Neuronal stem cell (in vitro differentiated cells): ENCODE measurements at regions not wholly inside any gene's neighbourhood (a gene's known extent, or its start where the extent isn't known, plus 50 kb on each side); places are given as distances from the start of the nearest gene placed in this dataset.

Experiments
- DNase-seq: peaks from one replicate; pipeline ENCODE4 v3.0.0-alpha.2; 2013; ENCODE audit warnings: low spot score
- H2AFZ ChIP-seq: one replicate; pipeline ENCODE4 v1.6.1; 2013; ENCODE audit warnings: mild to moderate bottlenecking, low read length, inconsistent platforms
- H2AK5ac ChIP-seq: 2 replicates; pipeline ENCODE4 v1.6.1; 2013; ENCODE audit warnings: low read depth, mild to moderate bottlenecking, inconsistent platforms, low read length, moderate library complexity, mixed read lengths
- H2BK120ac ChIP-seq: 2 replicates; pipeline ENCODE4 v1.6.1; 2013; ENCODE audit warnings: low read depth, mild to moderate bottlenecking, inconsistent platforms, low read length, moderate library complexity, mixed read lengths
- H2BK12ac ChIP-seq: one replicate; pipeline ENCODE4 v1.6.1; 2013; ENCODE audit warnings: low read length, inconsistent platforms
- H2BK15ac ChIP-seq: 2 replicates; pipeline ENCODE4 v1.6.1; 2013; ENCODE audit warnings: mild to moderate bottlenecking, low read length, inconsistent platforms, mixed read lengths
- H2BK5ac ChIP-seq: one replicate; pipeline ENCODE4 v1.6.1; 2013; ENCODE audit warnings: inconsistent platforms, mild to moderate bottlenecking, low read length, moderate library complexity
- H3K14ac ChIP-seq: one replicate; pipeline ENCODE4 v1.6.1; 2013; ENCODE audit warnings: low read length, inconsistent platforms
- H3K18ac ChIP-seq: 2 replicates; pipeline ENCODE4 v1.6.1; 2013; ENCODE audit warnings: low read length, inconsistent platforms
- H3K23ac ChIP-seq: 2 replicates; pipeline ENCODE4 v1.6.1; 2013; ENCODE audit warnings: low read depth, mild to moderate bottlenecking, mixed read lengths, low read length, inconsistent platforms; ENCODE audit not compliant: poor library complexity
- H3K27ac ChIP-seq: replicated peaks from 3 replicates; pipeline ENCODE4 v1.5.1; 2013; ENCODE audit warnings: low read length, inconsistent platforms
- H3K27me3 ChIP-seq, 3 experiments: 2 replicates each; pipeline ENCODE4 v1.6.1; 2013; ENCODE audit warnings: low read length in 3 of 3, mild to moderate bottlenecking in 2 of 3, inconsistent platforms in 1 of 3, low read depth in 1 of 3, mixed read lengths in 1 of 3, moderate library complexity in 1 of 3; ENCODE audit not compliant: control insufficient read depth in 3 of 3, insufficient read depth in 3 of 3
- H3K36me3 ChIP-seq, 2 donors: replicated peaks in 1 of 2; 2 replicates each; pipeline ENCODE4 v1.6.1; 2013; ENCODE audit warnings: low read length in 2 of 2; ENCODE audit not compliant: control insufficient read depth in 2 of 2, insufficient read depth in 2 of 2
- H3K4ac ChIP-seq: 2 replicates; pipeline ENCODE4 v1.6.1; 2013; ENCODE audit warnings: inconsistent platforms, mild to moderate bottlenecking, low read length, moderate library complexity
- H3K4me1 ChIP-seq, 2 donors: 1 replicate in 1 of 2; 2 replicates in 1 of 2; pipeline ENCODE4 v1.6.1; 2013; ENCODE audit warnings: low read length in 2 of 2, low read depth in 1 of 2; ENCODE audit not compliant: control insufficient read depth in 2 of 2, insufficient read depth in 1 of 2
- H3K4me2 ChIP-seq: one replicate; pipeline ENCODE4 v1.6.1; 2013; ENCODE audit warnings: mild to moderate bottlenecking, low read length, inconsistent platforms; ENCODE audit not compliant: insufficient read depth, poor library complexity, severe bottlenecking
- H3K4me3 ChIP-seq, 2 donors: 2 replicates each; pipeline ENCODE4 v1.5.1; 2013; ENCODE audit warnings: low read length in 2 of 2, mild to moderate bottlenecking in 2 of 2, inconsistent platforms in 1 of 2, moderate library complexity in 1 of 2
- H3K79me1 ChIP-seq: one replicate; pipeline ENCODE4 v1.6.1; 2013; ENCODE audit warnings: low read depth, mild to moderate bottlenecking, inconsistent platforms, low read length, moderate library complexity
- H3K9ac ChIP-seq: one replicate; pipeline ENCODE4 v1.6.1; 2013; ENCODE audit warnings: mild to moderate bottlenecking, low read depth, low read length, inconsistent platforms; ENCODE audit not compliant: poor library complexity
- H3K9me3 ChIP-seq, 2 donors: replicated peaks in 1 of 2; 2 replicates each; pipeline versions ENCODE3 to v1.6.1; 2013; ENCODE audit warnings: low read length in 2 of 2, mild to moderate bottlenecking in 2 of 2, inconsistent platforms in 1 of 2, low read depth in 1 of 2, mixed read lengths in 1 of 2, moderate library complexity in 1 of 2; ENCODE audit not compliant: control insufficient read depth in 2 of 2, insufficient read depth in 1 of 2
- H4K8ac ChIP-seq: one replicate; pipeline ENCODE4 v1.6.1; 2013; ENCODE audit warnings: low read depth, mild to moderate bottlenecking, inconsistent platforms, low read length, moderate library complexity
- H4K91ac ChIP-seq: one replicate; pipeline ENCODE4 v1.6.1; 2013; ENCODE audit warnings: low read length, low read depth, mild to moderate bottlenecking, inconsistent platforms; ENCODE audit not compliant: poor library complexity
- WGBS, 2 donors: extraction: QIAGEN DNeasy Blood & Tissue Kit; methylation state at CpG; one replicate each; pipeline ENCODE4 v1.1.7; 2013; ENCODE audit warnings: missing lambda C conversion rate in 2 of 2, mixed read lengths in 1 of 2; ENCODE audit not compliant: insufficient read length in 2 of 2, insufficient replicate concordance in 1 of 2; ENCODE audit errors: extremely low coverage in 2 of 2; 5-methylcytosine and 5-hydroxymethylcytosine counted together

GRCh38 chr9:73370053-73370452, 218.4 kb downstream of the ANXA1 start:
- no CpG with 5 or more reads among the region's 1 CpG for WGBS, 2 donors
- no peak overlapping the region for H3K23ac ChIP-seq

GRCh38 chr9:73371801-73372200, 220.1 kb downstream of the ANXA1 start:
- Histone ChIP-seq H2BK15ac (no peak overlapping the region), H2BK12ac (no peak overlapping the region), H3K4me2 (no peak overlapping the region), H3K4ac (no peak overlapping the region), H3K4me3 (no peak overlapping the region), H2BK5ac (no peak overlapping the region), H3K14ac (no peak overlapping the region), H4K8ac (no peak overlapping the region), H3K23ac (no peak overlapping the region), H3K79me1 (no peaks in the 10 kb centered on the region), H3K27ac (no peak overlapping the region), H2AFZ (no peak overlapping the region), H3K36me3 (no peaks in the 10 kb centered on the region), H2BK120ac (no peak overlapping the region), H3K9ac (no peak overlapping the region), H2AK5ac (no peak overlapping the region), H3K4me1 (no peaks in the 10 kb centered on the region), H4K91ac (no peak overlapping the region), H3K9me3 (no peaks in the 10 kb centered on the region), H3K27me3 (no peaks in the 10 kb centered on the region), H3K18ac (no peak overlapping the region)
- WGBS, 2 donors = no CpG with 5 or more reads among the region's 2 CpGs
- no peak for DNase-seq

More at GRCh38 chr9:73370053-73370452, 218.4 kb downstream of the ANXA1 start:
- H3K4ac ChIP-seq = no peak overlapping the region
- no peak overlapping the region for H3K9ac ChIP-seq
- no peak overlapping the region for H2BK5ac ChIP-seq
- no peak overlapping the region for H3K27ac ChIP-seq
- no peak overlapping the region for H4K91ac ChIP-seq
- DNase-seq = no peak
- no peak overlapping the region for H2BK120ac ChIP-seq
- no peaks in the 10 kb centered on the region for H3K9me3 ChIP-seq
- no peak overlapping the region for H3K18ac ChIP-seq
- no peak overlapping the region for H3K14ac ChIP-seq
- H3K79me1 ChIP-seq = no peaks in the 10 kb centered on the region
- no peak overlapping the region for H3K4me2 ChIP-seq
- no peak overlapping the region for H2BK12ac ChIP-seq
- no peak overlapping the region for H2BK15ac ChIP-seq
- no peaks in the 10 kb centered on the region for H3K27me3 ChIP-seq
- H2AFZ ChIP-seq = no peak overlapping the region
- no peak overlapping the region for H2AK5ac ChIP-seq
- no peaks in the 10 kb centered on the region for H3K4me1 ChIP-seq
- H3K36me3 ChIP-seq = no peaks in the 10 kb centered on the region
- no peak overlapping the region for H4K8ac ChIP-seq
- H3K4me3 ChIP-seq = no peak overlapping the region

- no peak overlapping the region for H2AK5ac ChIP-seq
- peaks cover 0 to 4% of the 10 kb centered on the region in 2 donors for H3K4me1 ChIP-seq
- H2BK12ac ChIP-seq = no peak overlapping the region
- H3K4ac ChIP-seq = no peak overlapping the region
- DNase-seq = no peak
- H3K9me3 ChIP-seq = no peaks in the 10 kb centered on the region
- H3K36me3 ChIP-seq = no peaks in the 10 kb centered on the region
- H3K23ac ChIP-seq = no peak overlapping the region
- no CpG with 5 or more reads among the region's 3 CpGs for WGBS, 2 donors
- H2BK5ac ChIP-seq = no peak overlapping the region
- no peaks in the 10 kb centered on the region for H3K27me3 ChIP-seq
- H2BK15ac ChIP-seq = no peak overlapping the region
- no peaks in the 10 kb centered on the region for H3K79me1 ChIP-seq
- H4K8ac ChIP-seq = no peak overlapping the region
- no peak overlapping the region for H3K4me3 ChIP-seq
- H2AFZ ChIP-seq = no peak overlapping the region
- H3K27ac ChIP-seq = no peak overlapping the region
- H3K4me2 ChIP-seq = no peak overlapping the region
- H3K14ac ChIP-seq = no peak overlapping the region
- no peak overlapping the region for H3K9ac ChIP-seq
- H2BK120ac ChIP-seq = no peak overlapping the region
- no peak overlapping the region for H3K18ac ChIP-seq
- no peak overlapping the region for H4K91ac ChIP-seq
These were observed 228.7 kb downstream of the ANXA1 start for GRCh38 chr9:73380411-73380810.

- WGBS, 2 donors = no CpG with 5 or more reads among the region's 4 CpGs
These were observed 250.7 kb downstream of the ANXA1 start for GRCh38 chr9:73402081-73403028.

More at GRCh38 chr9:73402081-73403028, 250.7 kb downstream of the ANXA1 start:
- no peak for DNase-seq
- H4K8ac ChIP-seq = no peak overlapping the region
- no peak overlapping the region for H2BK5ac ChIP-seq
- no peak overlapping the region for H3K9ac ChIP-seq
- H3K36me3 ChIP-seq = no peaks in the 10 kb centered on the region
- no peak overlapping the region for H3K18ac ChIP-seq
- no peaks in the 10 kb centered on the region for H3K4me1 ChIP-seq
- no peak overlapping the region for H2BK12ac ChIP-seq
- H3K27me3 ChIP-seq = no peaks in the 10 kb centered on the region
- H2BK15ac ChIP-seq = no peak overlapping the region
- no peak overlapping the region for H3K4me3 ChIP-seq
- no peak overlapping the region for H3K27ac ChIP-seq
- H3K4ac ChIP-seq = no peak overlapping the region
- no peak overlapping the region for H3K14ac ChIP-seq
- no peak overlapping the region for H3K4me2 ChIP-seq
- no peak overlapping the region for H2AK5ac ChIP-seq
- H4K91ac ChIP-seq = no peak overlapping the region
- no peak overlapping the region for H3K23ac ChIP-seq
- no peak overlapping the region for H2BK120ac ChIP-seq
- H2AFZ ChIP-seq = peak overlapping the region; percentile 74
- no peaks in the 10 kb centered on the region for H3K79me1 ChIP-seq
- H3K9me3 ChIP-seq = peaks cover 0 to 11% of the 10 kb centered on the region in 2 donors
